Activated B cell treated with CpG ODN at 0.5 μM for 24 hours (primary cell): ENCODE measurements at regions not wholly inside any gene's neighbourhood (a gene's known extent, or its start where the extent isn't known, plus 50 kb on each side); places are given as distances from the start of the nearest gene placed in this dataset.

ENCODE experiments used
- ATAC-seq: fragments of 200-7000 bp; cut with Tn5 transposase; one replicate; pipeline ENCODE4 v1.10.0; 2021; ENCODE audit warnings: low read depth, mild to moderate bottlenecking, moderate library complexity
- CTCF ChIA-PET: fragments of 350-600 bp; sonication (Branson Sonifier 250); formaldehyde crosslinking; loops from one replicate; lab custom pipeline; 2021; ENCODE audit warnings: antibody characterized with exemption; lab: Charles Lee
- POLR2A ChIA-PET: fragments of 350-600 bp; sonication (Branson Sonifier 250); formaldehyde crosslinking; loops from one replicate; lab custom pipeline; 2021; ENCODE audit warnings: antibody characterized with exemption; lab: Charles Lee
- DNase-seq: peaks from one replicate; pipeline ENCODE4 v3.0.0; 2022
- H3K27ac Mint-ChIP-seq: one replicate; pipeline ENCODE4 v1.8.0; 2020; ENCODE audit warnings: mixed read lengths
- H3K27me3 Mint-ChIP-seq: one replicate; pipeline ENCODE4 v1.8.0; 2021; ENCODE audit warnings: mixed read lengths
- H3K36me3 Mint-ChIP-seq: one replicate; pipeline ENCODE4 v1.8.0; 2021; ENCODE audit warnings: low read depth, mixed read lengths
- H3K4me1 Mint-ChIP-seq: one replicate; pipeline ENCODE4 v1.8.0; 2021; ENCODE audit warnings: mixed read lengths
- H3K4me3 Mint-ChIP-seq: one replicate; pipeline ENCODE4 v1.8.0; 2020; ENCODE audit warnings: mild to moderate bottlenecking, mixed read lengths
- H3K9me3 Mint-ChIP-seq: one replicate; pipeline ENCODE4 v1.8.0; 2020; ENCODE audit warnings: mixed read lengths
- CTCF ChIP-seq: fragments of 200-600 bp; IDR thresholded peaks from one replicate; pipeline ENCODE4 v1.8.0; 2022; ENCODE audit warnings: antibody characterized with exemption, mild to moderate bottlenecking
- intact Hi-C: fragments of 100-400 bp; cut with micrococcal nuclease; formaldehyde crosslinking; loops from one replicate; pipeline ENCODE4 v1.15.1; 2024

GRCh38 chr18:11204020-11204419, 54.7 kb upstream of the PIEZO2 start:
- DNase-seq, result no peak
- Mint-ChIP-seq H3K4me1 (no peaks in the 10 kb centered on the region), H3K27ac (no peak overlapping the region), H3K4me3 (no peak overlapping the region), H3K27me3 (peaks cover 3% of the 10 kb centered on the region), H3K36me3 (no peaks in the 10 kb centered on the region), H3K9me3 (no peaks in the 10 kb centered on the region)
- CTCF ChIA-PET, result no interaction called here
- POLR2A ChIA-PET, result no interaction called here
- no peak for TF ChIP-seq CTCF
- intact Hi-C loops, result no loop called here
- no peak for ATAC-seq

GRCh38 chr18:11199477-11199876, 50.1 kb upstream of the PIEZO2 start:
- Mint-ChIP-seq H3K4me1 (no peaks in the 10 kb centered on the region), H3K9me3 (no peaks in the 10 kb centered on the region), H3K4me3 (no peak overlapping the region), H3K27ac (no peak overlapping the region), H3K27me3 (peaks cover 3% of the 10 kb centered on the region), H3K36me3 (no peaks in the 10 kb centered on the region)
- ChIA-PET CTCF (no interaction called here), POLR2A (no interaction called here)
- no peak for TF ChIP-seq CTCF
- intact Hi-C loops, result no loop called here
- no peak for ATAC-seq
- no peak for DNase-seq
